COLO829 (cell line): ENCODE measurements at regions not wholly inside any gene's neighbourhood (a gene's known extent, or its start where the extent isn't known, plus 50 kb on each side); places are given as distances from the start of the nearest gene placed in this dataset.
A peak's percentile ranks its signal among the peaks of the same experiment; 100 is the strongest.

ENCODE experiments used
- DNase-seq: peaks from one replicate; pipeline ENCODE4 v3.0.0; 2012; ENCODE audit warnings: low spot score

- no peak for DNase-seq
These were observed 365.0 kb downstream of the SEMA3D start for GRCh38 chr7:84821671-84822534.

- no peak for DNase-seq
These were observed 366.4 kb downstream of the SEMA3D start for GRCh38 chr7:84820481-84820880.

GRCh38 chr7:84817016-84817415, 369.8 kb downstream of the SEMA3D start:
- DNase-seq, result no peak

GRCh38 chr7:84813376-84813775, 373.5 kb downstream of the SEMA3D start:
- DNase-seq, result no peak

- DNase-seq, result no peak
These were observed 374.8 kb downstream of the SEMA3D start for GRCh38 chr7:84812021-84812420.

GRCh38 chr7:84811362-84811761, 375.5 kb downstream of the SEMA3D start:
- peak; percentile 13 for DNase-seq

GRCh38 chr7:84809877-84810276, 377.0 kb downstream of the SEMA3D start:
- no peak for DNase-seq

- DNase-seq, result no peak
These were observed 382.9 kb downstream of the SEMA3D start for GRCh38 chr7:84803979-84804378.

GRCh38 chr7:84801396-84801795, 385.5 kb downstream of the SEMA3D start:
- DNase-seq, result no peak

- no peak for DNase-seq
These were observed 386.0 kb downstream of the SEMA3D start for GRCh38 chr7:84800846-84801245.

- no peak for DNase-seq
These were observed 387.8 kb downstream of the SEMA3D start for GRCh38 chr7:84799106-84799505.

- no peak for DNase-seq
These were observed 394.5 kb downstream of the SEMA3D start for GRCh38 chr7:84792231-84792893.

- DNase-seq, result no peak
These were observed 396.0 kb downstream of the SEMA3D start for GRCh38 chr7:84790882-84791281.

- DNase-seq, result no peak
These were observed 400.8 kb downstream of the SEMA3D start for GRCh38 chr7:84786073-84786472.

GRCh38 chr7:84784450-84784849, 402.4 kb downstream of the SEMA3D start:
- no peak for DNase-seq

GRCh38 chr7:84783141-84783778, 403.6 kb downstream of the SEMA3D start:
- no peak for DNase-seq

GRCh38 chr7:84781838-84782237, 405.0 kb downstream of the SEMA3D start:
- no peak for DNase-seq

- no peak for DNase-seq
These were observed 406.4 kb downstream of the SEMA3D start for GRCh38 chr7:84780158-84781124.

- DNase-seq, result no peak
These were observed 429.1 kb downstream of the SEMA3D start for GRCh38 chr7:84757761-84758160.

- DNase-seq, result no peak
These were observed 440.5 kb downstream of the SEMA3D start for GRCh38 chr7:84746353-84746752.

- DNase-seq, result no peak
These were observed 442.5 kb downstream of the SEMA3D start for GRCh38 chr7:84744385-84744784.
